K562 (cell line): ENCODE measurements at regions not wholly inside any gene's neighbourhood (a gene's known extent, or its start where the extent isn't known, plus 50 kb on each side); places are given as distances from the start of the nearest gene placed in this dataset.

ENCODE experiments used
- ATAC-seq: fragments of 200-7000 bp; cut with Tn5 transposase; 3 replicates; pipeline ENCODE4 v1.9.1; 2020; ENCODE audit warnings: moderate library complexity
- BruUV-seq: library from RNA; stranded (reverse); fragments of 400-500 nt; replicated peaks from 2 replicates; lab custom pipeline; 2021; lab: Mats Ljungman, UMichigan
- CTCF ChIA-PET: fragments of 300-600 bp; formaldehyde crosslinking; extraction: SDS; loops from one replicate; lab custom pipeline; 2021; ENCODE audit warnings: low intra/inter-chr PET ratio; lab: Yijun Ruan, JAX
- POLR2A ChIA-PET: fragments of 300-600, 350-650 bp; sonication (Branson Sonifier 250); formaldehyde crosslinking; extraction: SDS; loops from one replicate; lab custom pipeline; 2021; ENCODE audit warnings: antibody characterized with exemption, inconsistent platforms; lab: Yijun Ruan, JAX
- DNase-seq, 4 experiments: peaks; one replicate each; pipeline versions ENCODE4 v3.0.0 to v3.0.0-alpha.2; 2011 to 2018; ENCODE audit warnings: low spot score in 3 of 4, mixed read lengths in 3 of 4; ENCODE audit errors: extremely low read depth in 1 of 4
- FAIRE-seq: peaks from 2 replicates; lab custom pipeline; 2011; peaks lifted over from hg19 to GRCh38; lab: Jason Lieb, UNC
- H2AFZ ChIP-seq: 2 replicates; pipeline ENCODE4 v1.6.0; 2011; ENCODE audit warnings: low read depth, low read length, control low read depth, inconsistent platforms
- H3K27ac ChIP-seq: fragments of 200-600 bp; 3 replicates; pipeline ENCODE4 v1.8.0; 2011; ENCODE audit warnings: low read depth, mild to moderate bottlenecking, control low read depth, inconsistent platforms, low read length, moderate library complexity, mixed read lengths; ENCODE audit errors: extremely low read depth
- H3K27me3 ChIP-seq, 2 experiments: fragments of 300-600 bp in 1 of 2; 2 replicates in 1 of 2; 3 replicates in 1 of 2; pipeline versions ENCODE4 v1.6.0 to v1.8.0; 2011; ENCODE audit warnings: inconsistent platforms in 2 of 2, low read length in 2 of 2, mild to moderate bottlenecking in 1 of 2, mixed read lengths in 1 of 2, moderate library complexity in 1 of 2; ENCODE audit not compliant: control insufficient read depth in 2 of 2, insufficient read depth in 2 of 2
- H3K36me3 ChIP-seq: fragments of 300-600 bp; 3 replicates; pipeline ENCODE4 v1.8.0; 2011; ENCODE audit warnings: mild to moderate bottlenecking, low read length, inconsistent platforms; ENCODE audit not compliant: control insufficient read depth, insufficient read depth
- H3K4me1 ChIP-seq, 2 experiments: fragments of 200-600 bp in 1 of 2; replicated peaks in 1 of 2; 2 replicates in 1 of 2; 3 replicates in 1 of 2; pipeline versions ENCODE4 v1.5.1 to v1.8.0; 2011; ENCODE audit warnings: inconsistent platforms in 2 of 2, low read length in 2 of 2, mild to moderate bottlenecking in 1 of 2, mixed read lengths in 1 of 2, moderate library complexity in 1 of 2; ENCODE audit not compliant: control insufficient read depth in 2 of 2, insufficient read depth in 2 of 2
- H3K4me2 ChIP-seq: 2 replicates; pipeline ENCODE4 v1.6.1; 2011; ENCODE audit warnings: low read length, control low read depth, inconsistent platforms, mixed read lengths; ENCODE audit not compliant: insufficient read depth
- H3K4me3 ChIP-seq: fragments of 200-600 bp; sonication (generic), shearing (Covaris generic); 2 replicates; pipeline ENCODE4 v1.5.1; 2016; ENCODE audit warnings: control low read depth, inconsistent platforms
- H3K79me2 ChIP-seq: fragments of 200-600 bp; 3 replicates; pipeline ENCODE4 v1.8.0; 2011; ENCODE audit warnings: low read length, inconsistent platforms; ENCODE audit not compliant: control insufficient read depth, insufficient read depth
- H3K9ac ChIP-seq, 2 experiments: 2 replicates each; pipeline versions ENCODE4 v1.6.0 to v1.6.1; 2011; ENCODE audit warnings: low read depth in 2 of 2, low read length in 2 of 2, control low read depth in 1 of 2, inconsistent platforms in 1 of 2, mild to moderate bottlenecking in 1 of 2, mixed read lengths in 1 of 2; ENCODE audit not compliant: insufficient read depth in 1 of 2
- H3K9me1 ChIP-seq: one replicate; pipeline ENCODE4 v1.6.0; 2011; ENCODE audit warnings: inconsistent platforms, mild to moderate bottlenecking, low read length, moderate library complexity; ENCODE audit not compliant: control insufficient read depth, insufficient read depth
- H3K9me3 ChIP-seq: replicated peaks from 2 replicates; pipeline ENCODE4 v1.5.1; 2011; ENCODE audit warnings: low read depth, low read length, inconsistent platforms; ENCODE audit not compliant: control insufficient read depth, insufficient read depth
- H4K20me1 ChIP-seq: replicated peaks from 2 replicates; pipeline ENCODE4 v1.6.1; 2011; ENCODE audit warnings: low read length, inconsistent platforms, mixed read lengths; ENCODE audit not compliant: control insufficient read depth, insufficient read depth
- BDP1 ChIP-seq: IDR thresholded peaks from 3 replicates; pipeline ENCODE4 v1.6.1; 2011; ENCODE audit not compliant: insufficient read length, insufficient read depth
- CHD1 ChIP-seq: fragments of 200-600 bp; sonication (generic); IDR thresholded peaks from one replicate; pipeline ENCODE4 v1.6.1; 2012; ENCODE audit warnings: mild to moderate bottlenecking, moderate library complexity, low read length, inconsistent platforms
- CREBBP ChIP-seq: IDR thresholded peaks from one replicate; pipeline ENCODE4 v1.6.1; 2012; ENCODE audit warnings: low read depth, mild to moderate bottlenecking, control low read depth, inconsistent platforms, low read length
- ELK3 ChIP-seq: fragments of 450-650 bp; formaldehyde crosslinking; IDR thresholded peaks from 2 replicates; pipeline ENCODE4 v1.4.0; 2020; ENCODE audit warnings: mild to moderate bottlenecking
- MEIS2 ChIP-seq: fragments of 450-650 bp; IDR thresholded peaks from 2 replicates; pipeline ENCODE4 v1.6.1; 2014; ENCODE audit warnings: mild to moderate bottlenecking; ENCODE audit not compliant: partially characterized antibody
- RB1 ChIP-seq: fragments of 450-650 bp; IDR thresholded peaks from 2 replicates; pipeline ENCODE4 v1.6.1; 2017; ENCODE audit warnings: low read depth, mild to moderate bottlenecking
- SIX5 ChIP-seq, 2 experiments: IDR thresholded peaks; 2 replicates each; pipeline ENCODE4 v1.6.1; 2011; ENCODE audit warnings: low read length in 2 of 2, borderline replicate concordance in 1 of 2, low read depth in 1 of 2, mild to moderate bottlenecking in 1 of 2, moderate library complexity in 1 of 2; ENCODE audit not compliant: insufficient read depth in 1 of 2
- SMARCB1 ChIP-seq: IDR thresholded peaks from 2 replicates; pipeline ENCODE4 v1.6.1; 2011; ENCODE audit warnings: improper control_type of control experiment, low read depth; ENCODE audit not compliant: insufficient read length
- SRSF9 ChIP-seq: fragments of 200-400 bp; formaldehyde crosslinking; IDR thresholded peaks from 2 replicates; pipeline ENCODE4 v1.6.1; 2017; ENCODE audit warnings: low read depth, low read length, borderline replicate concordance
- USF1 ChIP-seq: sonication (generic); formaldehyde crosslinking; IDR thresholded peaks from 2 replicates; pipeline ENCODE4 v1.9.0; 2022; ENCODE audit warnings: mild to moderate bottlenecking, missing genetic modification reagents
- ZKSCAN3 ChIP-seq: fragments of 250-450 bp; sonication (Bioruptor Pico); IDR thresholded peaks from 2 replicates; pipeline ENCODE4 v1.4.0; 2020
- ZNF12 ChIP-seq: sonication (generic); formaldehyde crosslinking; IDR thresholded peaks from 2 replicates; pipeline ENCODE4 v1.4.0; 2020; ENCODE audit warnings: mild to moderate bottlenecking, missing genetic modification reagents
- ZZZ3 ChIP-seq: fragments of 450-650 bp; IDR thresholded peaks from 2 replicates; pipeline ENCODE4 v1.6.1; 2016; ENCODE audit warnings: antibody characterized with exemption, mild to moderate bottlenecking, moderate library complexity
- in situ Hi-C: fragments of 300-500 bp; cut with MboI; formaldehyde crosslinking; loops from 4 replicates; pipeline ENCODE4 v1.15.0; 2018; ENCODE audit warnings: inconsistent platforms, mixed read lengths
- intact Hi-C: fragments of 100-400 bp; cut with micrococcal nuclease; formaldehyde crosslinking; loops from 2 replicates; pipeline ENCODE4 v1.14.2; 2022
- TF ChIP-seq, protein P1 (sequence below): fragments of 250-450 bp; sonication (Bioruptor Pico); IDR thresholded peaks from 2 replicates; pipeline ENCODE4 v1.4.0; 2020; ENCODE audit warnings: mild to moderate bottlenecking, moderate library complexity
- TF ChIP-seq, protein P2 (sequence below): fragments of 450-650 bp; IDR thresholded peaks from 2 replicates; pipeline ENCODE4 v1.6.1; 2016
- TF ChIP-seq, protein P3 (sequence below): fragments of 200-800 bp; sonication (Bioruptor generic); IDR thresholded peaks from 2 replicates; pipeline ENCODE4 v1.6.1; 2017; ENCODE audit warnings: missing genetic modification characterization, missing compliant biosample characterization

GRCh38 chr12:86770871-86771270 lies 514.7 kb upstream of the MGAT4C start:
- ATAC-seq: no peak
- no peaks in the 10 kb centered on the region for H3K27me3 ChIP-seq
- H3K9me3 ChIP-seq: no peaks in the 10 kb centered on the region
- in situ Hi-C loops: no loop called here
- H3K27ac ChIP-seq: no peak overlapping the region
- no peaks in the 10 kb centered on the region for H3K4me1 ChIP-seq
- BruUV-seq: no TSS peak
- CTCF ChIA-PET: no interaction called here
- no peak overlapping the region for H3K4me2 ChIP-seq
- no peaks in the 10 kb centered on the region for H3K79me2 ChIP-seq
- H3K9ac ChIP-seq: no peak overlapping the region
- intact Hi-C loops: no loop called here
- DNase-seq: no peak
- FAIRE-seq: no peak
- H3K36me3 ChIP-seq: no peaks in the 10 kb centered on the region
- H3K9me1 ChIP-seq: no peaks in the 10 kb centered on the region
- H3K4me3 ChIP-seq: no peak overlapping the region
- H4K20me1 ChIP-seq: no peaks in the 10 kb centered on the region
- H2AFZ ChIP-seq: no peak overlapping the region
- POLR2A ChIA-PET: no interaction called here
- TF ChIP-seq SRSF9: no peak
- no peak for TF ChIP-seq USF1 (CRISPR knock-in tag)
- TF ChIP-seq ZNF12 (CRISPR knock-in tag): no peak
- no peak for TF ChIP-seq ZKSCAN3 (CRISPR knock-in tag)
- no peak for TF ChIP-seq ELK3 (CRISPR knock-in tag)
- TF ChIP-seq, protein P1, sequence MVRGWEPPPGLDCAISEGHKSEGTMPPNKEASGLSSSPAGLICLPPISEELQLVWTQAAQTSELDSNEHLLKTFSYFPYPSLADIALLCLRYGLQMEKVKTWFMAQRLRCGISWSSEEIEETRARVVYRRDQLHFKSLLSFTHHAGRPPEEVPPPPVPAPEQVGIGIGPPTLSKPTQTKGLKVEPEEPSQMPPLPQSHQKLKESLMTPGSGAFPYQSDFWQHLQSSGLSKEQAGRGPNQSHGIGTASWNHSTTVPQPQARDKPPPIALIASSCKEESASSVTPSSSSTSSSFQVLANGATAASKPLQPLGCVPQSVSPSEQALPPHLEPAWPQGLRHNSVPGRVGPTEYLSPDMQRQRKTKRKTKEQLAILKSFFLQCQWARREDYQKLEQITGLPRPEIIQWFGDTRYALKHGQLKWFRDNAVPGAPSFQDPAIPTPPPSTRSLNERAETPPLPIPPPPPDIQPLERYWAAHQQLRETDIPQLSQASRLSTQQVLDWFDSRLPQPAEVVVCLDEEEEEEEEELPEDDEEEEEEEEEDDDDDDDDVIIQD: no peak
- TF ChIP-seq CHD1: no peak
- TF ChIP-seq ZZZ3: no peak
- no peak for TF ChIP-seq RB1
- no peak for TF ChIP-seq SIX5 (IDR thresholded peaks at IDR 0.05; ENCODE audit: borderline replicate concordance in 1 of 2, insufficient read depth in 1 of 2, low read depth in 1 of 2, low read length in 2 of 2)
- TF ChIP-seq MEIS2: no peak
- no peak for TF ChIP-seq SMARCB1
- no peak for TF ChIP-seq BDP1
- TF ChIP-seq, protein P2, sequence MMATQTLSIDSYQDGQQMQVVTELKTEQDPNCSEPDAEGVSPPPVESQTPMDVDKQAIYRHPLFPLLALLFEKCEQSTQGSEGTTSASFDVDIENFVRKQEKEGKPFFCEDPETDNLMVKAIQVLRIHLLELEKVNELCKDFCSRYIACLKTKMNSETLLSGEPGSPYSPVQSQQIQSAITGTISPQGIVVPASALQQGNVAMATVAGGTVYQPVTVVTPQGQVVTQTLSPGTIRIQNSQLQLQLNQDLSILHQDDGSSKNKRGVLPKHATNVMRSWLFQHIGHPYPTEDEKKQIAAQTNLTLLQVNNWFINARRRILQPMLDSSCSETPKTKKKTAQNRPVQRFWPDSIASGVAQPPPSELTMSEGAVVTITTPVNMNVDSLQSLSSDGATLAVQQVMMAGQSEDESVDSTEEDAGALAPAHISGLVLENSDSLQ: no peak
- TF ChIP-seq, protein P3, sequence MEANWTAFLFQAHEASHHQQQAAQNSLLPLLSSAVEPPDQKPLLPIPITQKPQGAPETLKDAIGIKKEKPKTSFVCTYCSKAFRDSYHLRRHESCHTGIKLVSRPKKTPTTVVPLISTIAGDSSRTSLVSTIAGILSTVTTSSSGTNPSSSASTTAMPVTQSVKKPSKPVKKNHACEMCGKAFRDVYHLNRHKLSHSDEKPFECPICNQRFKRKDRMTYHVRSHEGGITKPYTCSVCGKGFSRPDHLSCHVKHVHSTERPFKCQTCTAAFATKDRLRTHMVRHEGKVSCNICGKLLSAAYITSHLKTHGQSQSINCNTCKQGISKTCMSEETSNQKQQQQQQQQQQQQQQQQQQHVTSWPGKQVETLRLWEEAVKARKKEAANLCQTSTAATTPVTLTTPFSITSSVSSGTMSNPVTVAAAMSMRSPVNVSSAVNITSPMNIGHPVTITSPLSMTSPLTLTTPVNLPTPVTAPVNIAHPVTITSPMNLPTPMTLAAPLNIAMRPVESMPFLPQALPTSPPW: no peak
- no peak for TF ChIP-seq CREBBP
